Lower lobe of right lung (tissue), 2 donors: ENCODE measurements at regions not wholly inside any gene's neighbourhood (a gene's known extent, or its start where the extent isn't known, plus 50 kb on each side); places are given as distances from the start of the nearest gene placed in this dataset.

ENCODE experiments used
- ATAC-seq, 2 donors: fragments of 200-7000 bp; cut with Tn5 transposase; one replicate each; pipeline ENCODE4 v1.9.1; 2020 to 2022; ENCODE audit warnings: mild to moderate bottlenecking in 2 of 2, moderate library complexity in 2 of 2
- DNase-seq: peaks from one replicate; pipeline ENCODE4 v3.0.0-alpha.2; 2020
- H3K27ac ChIP-seq: fragments of 200-600 bp; one replicate; pipeline ENCODE4 v1.8.0; 2022
- H3K27me3 ChIP-seq: fragments of 200-600 bp; one replicate; pipeline ENCODE4 v1.8.0; 2022; ENCODE audit warnings: low read depth
- H3K36me3 ChIP-seq: fragments of 200-600 bp; one replicate; pipeline ENCODE4 v1.8.0; 2022; ENCODE audit warnings: mild to moderate bottlenecking
- H3K4me1 ChIP-seq: fragments of 200-600 bp; one replicate; pipeline ENCODE4 v1.8.0; 2022
- H3K4me3 ChIP-seq: fragments of 200-600 bp; one replicate; pipeline ENCODE4 v1.8.0; 2022; ENCODE audit warnings: mild to moderate bottlenecking
- H3K9me3 ChIP-seq: fragments of 200-600 bp; one replicate; pipeline ENCODE4 v1.8.0; 2022
- intact Hi-C: fragments of 100-400 bp; cut with DNase I; formaldehyde crosslinking; loops from one replicate; pipeline ENCODE4 v1.11.0; 2022
- TF ChIP-seq, protein P1 (sequence below): fragments of 200-600 bp; IDR thresholded peaks from one replicate; pipeline ENCODE4 v1.8.0; 2022; ENCODE audit warnings: antibody characterized with exemption, mild to moderate bottlenecking
- donor health status: DM: no; HTN: yes; CAD: no; lungs with severe emphysema.

DNA sequence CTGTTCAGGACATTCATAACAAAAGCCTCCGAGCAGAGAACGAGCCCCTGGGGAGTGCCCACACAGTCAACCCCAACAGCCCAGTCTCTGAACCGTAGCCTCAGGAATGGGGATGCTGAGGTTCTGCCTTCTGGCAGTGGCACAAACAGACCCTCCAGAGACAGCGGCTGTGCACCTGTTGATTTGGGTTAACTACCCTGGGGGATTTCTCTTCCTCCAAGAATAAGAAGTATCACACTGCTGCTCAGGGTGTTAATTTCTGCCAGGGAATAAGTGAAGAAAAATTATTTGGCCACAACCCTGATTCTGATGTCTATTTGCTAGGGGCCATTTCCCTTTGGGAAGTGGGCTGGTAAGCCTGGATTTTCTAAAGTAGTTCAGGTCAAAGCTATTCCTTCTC lies 51.0 kb upstream of the PIRT start:
- Histone ChIP-seq H3K27me3 (no peaks in the 10 kb centered on the region), H3K4me1 (no peaks in the 10 kb centered on the region), H3K27ac (no peak overlapping the region), H3K4me3 (no peak overlapping the region), H3K36me3 (no peaks in the 10 kb centered on the region), H3K9me3 (no peaks in the 10 kb centered on the region)
- DNase-seq (no peak), ATAC-seq (no peak)
- intact Hi-C loops: no loop called here
- TF ChIP-seq, protein P1, sequence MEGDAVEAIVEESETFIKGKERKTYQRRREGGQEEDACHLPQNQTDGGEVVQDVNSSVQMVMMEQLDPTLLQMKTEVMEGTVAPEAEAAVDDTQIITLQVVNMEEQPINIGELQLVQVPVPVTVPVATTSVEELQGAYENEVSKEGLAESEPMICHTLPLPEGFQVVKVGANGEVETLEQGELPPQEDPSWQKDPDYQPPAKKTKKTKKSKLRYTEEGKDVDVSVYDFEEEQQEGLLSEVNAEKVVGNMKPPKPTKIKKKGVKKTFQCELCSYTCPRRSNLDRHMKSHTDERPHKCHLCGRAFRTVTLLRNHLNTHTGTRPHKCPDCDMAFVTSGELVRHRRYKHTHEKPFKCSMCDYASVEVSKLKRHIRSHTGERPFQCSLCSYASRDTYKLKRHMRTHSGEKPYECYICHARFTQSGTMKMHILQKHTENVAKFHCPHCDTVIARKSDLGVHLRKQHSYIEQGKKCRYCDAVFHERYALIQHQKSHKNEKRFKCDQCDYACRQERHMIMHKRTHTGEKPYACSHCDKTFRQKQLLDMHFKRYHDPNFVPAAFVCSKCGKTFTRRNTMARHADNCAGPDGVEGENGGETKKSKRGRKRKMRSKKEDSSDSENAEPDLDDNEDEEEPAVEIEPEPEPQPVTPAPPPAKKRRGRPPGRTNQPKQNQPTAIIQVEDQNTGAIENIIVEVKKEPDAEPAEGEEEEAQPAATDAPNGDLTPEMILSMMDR: no peak
